Glomerular endothelial cell (primary cell): ENCODE measurements at regions not wholly inside any gene's neighbourhood (a gene's known extent, or its start where the extent isn't known, plus 50 kb on each side); places are given as distances from the start of the nearest gene placed in this dataset.
"Not testable (repeated sequence)": the region's sequence is repeated elsewhere in the genome, so short reads cannot be mapped to it uniquely, and the experiment has no call there.

Experiments used
- DNase-seq: peaks from one replicate; pipeline ENCODE4 v3.0.0-alpha.2; 2011; ENCODE audit warnings: low read depth, low spot score; ENCODE audit errors: extremely low read depth

DNA sequence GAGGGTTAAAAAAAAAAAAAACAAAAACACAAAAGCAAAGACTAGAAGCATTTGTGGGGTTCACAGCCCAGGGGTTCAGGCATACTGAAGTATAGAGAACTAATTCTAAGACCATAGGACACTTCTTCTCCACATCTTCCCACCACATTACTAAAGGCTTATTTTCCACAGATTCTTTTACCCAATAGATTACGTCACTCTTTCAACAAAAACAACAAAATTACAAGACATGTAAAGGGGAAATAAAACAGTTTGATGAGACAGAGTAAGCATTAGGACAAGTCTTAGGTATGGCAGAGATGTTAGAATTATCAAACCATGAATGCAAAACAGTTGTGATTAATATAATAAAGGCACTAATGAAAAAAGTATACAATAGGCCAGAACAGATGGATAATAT is 2013.7 kb downstream of the MRPL39 start:
- no peak for DNase-seq

DNA sequence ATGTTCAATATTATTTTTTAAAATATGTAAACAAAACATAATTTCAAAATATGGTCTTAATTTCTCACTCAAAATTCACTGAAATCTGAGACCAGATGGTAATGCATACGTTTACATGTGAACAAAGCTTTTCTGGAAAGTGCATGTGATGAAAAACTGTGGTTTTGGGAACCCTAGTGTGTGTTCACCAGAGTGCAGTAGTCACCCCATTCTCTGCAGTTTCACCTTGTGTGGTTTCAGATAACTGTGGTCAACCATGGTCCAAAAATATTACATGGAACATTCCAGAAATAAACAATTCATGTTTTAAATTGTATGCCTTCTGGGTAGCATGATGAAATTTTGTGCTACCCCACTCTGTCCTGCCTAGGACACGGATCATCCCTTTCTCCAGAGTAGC is 2021.9 kb downstream of the MRPL39 start:
- DNase-seq: no peak

DNA sequence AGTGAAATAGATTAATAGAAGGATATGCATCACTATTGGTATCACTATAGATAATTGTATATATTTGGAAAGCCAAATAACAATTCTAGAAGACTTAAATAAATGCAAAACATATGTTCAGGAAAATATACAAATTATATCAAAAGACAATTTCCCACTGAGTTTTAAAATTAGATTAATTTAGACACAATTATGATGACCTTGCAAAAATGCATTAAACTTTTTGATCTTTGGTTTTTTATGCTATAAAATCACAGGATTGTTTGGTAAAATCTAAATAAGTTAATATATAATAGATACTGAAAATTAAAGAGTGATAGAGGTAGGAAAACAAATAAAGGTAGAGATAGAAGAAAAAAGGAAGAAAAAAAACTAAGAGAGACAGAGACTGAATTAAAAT is 2027.7 kb downstream of the MRPL39 start:
- DNase-seq: no peak

DNA sequence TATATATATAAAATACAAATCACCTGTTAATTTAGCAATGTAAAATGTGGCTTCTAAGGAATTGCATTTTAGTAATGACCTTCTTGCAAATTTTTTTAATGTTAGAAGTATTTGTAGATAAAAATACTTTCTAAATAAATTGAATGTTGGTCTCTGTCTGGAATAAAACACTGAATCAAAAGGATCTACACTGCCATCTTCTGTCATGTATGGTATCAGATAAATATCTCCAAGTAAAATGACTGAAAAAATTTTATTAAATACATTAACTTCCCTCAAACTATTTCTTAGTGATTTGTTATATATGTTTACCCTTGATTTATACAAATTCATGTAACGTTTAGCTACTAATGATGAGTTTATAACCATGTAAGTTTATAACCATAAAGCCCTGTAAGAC is 2029.3 kb downstream of the MRPL39 start:
- no peak for DNase-seq

DNA sequence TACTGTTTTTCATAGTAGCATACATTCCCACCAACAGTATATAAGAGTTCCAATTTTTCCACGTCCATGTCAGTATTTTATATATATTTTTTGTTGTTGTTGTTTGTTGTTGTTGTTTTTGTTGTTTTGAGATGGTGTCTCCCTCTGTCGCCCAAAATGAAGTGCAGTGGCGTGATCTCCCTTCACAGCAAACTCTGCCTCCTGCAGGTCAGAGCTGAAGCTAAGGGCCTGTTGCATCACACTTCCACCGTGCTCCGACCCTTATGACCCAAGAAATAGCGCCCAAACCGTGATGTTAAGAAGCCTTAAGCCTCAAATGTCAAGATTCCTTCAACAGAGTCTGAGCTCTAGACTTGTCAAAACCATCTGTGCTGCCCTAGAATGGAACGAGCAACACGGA is 2032.3 kb downstream of the MRPL39 start:
- no peak for DNase-seq

DNA sequence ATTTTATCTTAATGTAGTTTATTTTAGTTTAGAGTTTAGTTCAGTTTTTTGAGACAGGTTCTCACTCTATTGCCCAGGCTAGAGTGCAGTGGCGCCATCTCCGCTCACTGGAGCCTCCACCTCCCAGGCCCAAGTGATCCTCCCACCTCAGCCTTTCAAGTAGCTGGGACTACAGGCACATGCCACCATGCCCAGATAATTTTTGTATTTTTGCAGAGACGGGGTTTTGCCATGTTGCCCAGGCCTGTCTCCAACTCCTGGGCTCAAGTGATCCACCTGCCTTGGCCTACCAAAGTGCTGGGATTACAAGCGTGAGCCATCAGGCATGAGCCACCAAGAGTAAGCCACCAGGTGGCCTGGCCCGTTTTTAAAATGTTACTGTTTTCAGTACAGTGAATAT is 2058.4 kb downstream of the MRPL39 start:
- not testable (repeated sequence) for DNase-seq

DNA sequence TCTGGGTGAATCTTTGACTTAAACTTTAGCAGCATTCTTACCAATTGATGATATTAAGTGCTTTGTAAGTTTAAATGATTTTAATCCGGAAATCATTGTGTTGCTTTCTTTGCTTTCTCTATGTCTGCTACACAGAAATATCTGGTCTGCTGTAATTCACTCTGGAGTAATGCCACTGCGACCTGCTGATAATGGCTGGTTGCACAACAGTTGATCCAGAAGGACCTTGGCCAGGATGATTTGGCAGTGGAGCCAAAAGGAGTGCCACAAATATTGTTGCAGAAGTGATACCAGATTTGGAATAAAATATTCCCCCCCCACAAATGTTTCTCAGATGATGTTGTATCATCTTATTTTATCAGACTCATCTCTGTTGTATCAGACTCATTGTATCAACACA is 2063.9 kb downstream of the MRPL39 start:
- DNase-seq: no peak

DNA sequence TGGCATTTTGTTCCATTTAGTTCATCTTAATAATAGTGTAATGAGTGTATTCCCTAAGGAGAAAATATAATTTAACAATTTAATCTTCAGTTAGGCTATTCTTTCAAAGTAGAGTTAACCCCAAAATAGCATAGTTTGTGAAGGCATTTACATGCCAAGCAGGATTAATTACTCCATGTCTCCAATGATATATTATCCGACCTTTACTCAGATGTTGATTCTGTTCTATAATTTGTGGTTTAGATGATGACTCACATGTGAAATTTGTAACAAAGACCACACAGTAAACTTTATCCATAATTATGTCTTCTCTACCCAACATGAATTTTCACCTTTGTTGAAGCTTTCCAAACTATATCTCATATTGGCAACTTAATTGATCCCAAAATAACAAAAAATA is 2065.2 kb downstream of the MRPL39 start:
- DNase-seq: no peak

DNA sequence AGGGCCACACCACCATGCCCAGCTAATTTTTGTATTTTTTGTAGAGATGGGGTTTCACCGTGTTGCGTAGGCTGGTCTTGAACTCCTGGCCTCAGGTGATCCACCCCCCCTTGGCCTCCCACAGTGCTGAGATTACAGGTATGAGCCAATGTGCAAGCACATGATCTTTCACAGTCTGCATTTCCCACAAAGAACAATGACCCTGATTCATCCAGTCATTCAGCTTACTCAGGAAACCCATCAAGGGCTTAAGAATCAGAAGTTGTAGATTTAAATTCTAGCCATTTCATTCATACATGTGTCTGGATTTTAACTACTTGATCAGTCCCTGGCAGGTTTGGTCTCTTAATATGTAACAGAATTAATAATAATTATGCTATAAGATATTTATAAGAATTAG is 2065.7 kb downstream of the MRPL39 start:
- no peak for DNase-seq

DNA sequence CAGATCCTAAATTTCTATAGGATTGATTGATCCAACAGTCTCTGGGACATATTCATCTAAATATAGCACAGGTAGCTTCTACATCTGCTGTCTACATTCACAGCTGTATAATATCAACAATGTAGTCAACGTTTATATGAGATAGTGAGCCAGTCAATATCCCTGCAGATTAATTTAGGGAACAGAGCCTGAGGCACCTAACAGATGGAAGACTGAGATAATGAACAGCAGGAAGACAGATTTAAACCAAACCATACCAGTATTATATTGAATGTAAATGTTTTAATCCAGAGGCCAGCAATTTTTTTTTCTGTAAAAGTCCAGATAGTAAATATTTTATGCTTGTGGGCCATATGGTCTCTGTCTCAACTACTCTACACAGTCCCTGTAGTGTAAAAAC is 2072.4 kb downstream of the MRPL39 start:
- no peak for DNase-seq

DNA sequence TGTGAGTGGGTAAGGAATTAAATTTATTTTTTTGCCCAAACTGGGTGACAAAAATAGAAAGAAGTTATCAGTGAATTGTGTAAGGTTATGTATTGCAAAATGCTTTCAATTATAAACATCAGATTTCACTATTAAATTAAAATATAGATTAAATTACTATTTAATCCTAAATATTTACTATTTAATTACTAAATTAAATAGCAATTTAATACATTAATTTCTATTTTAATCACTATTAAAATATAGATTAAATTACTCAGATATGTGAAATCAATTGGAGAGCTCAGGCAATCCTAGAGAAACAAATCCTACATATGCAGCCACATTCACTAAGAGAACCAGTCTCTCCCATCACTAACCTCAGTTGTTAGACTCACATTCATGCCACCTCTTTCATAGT is 2075.8 kb downstream of the MRPL39 start:
- DNase-seq: no peak

DNA sequence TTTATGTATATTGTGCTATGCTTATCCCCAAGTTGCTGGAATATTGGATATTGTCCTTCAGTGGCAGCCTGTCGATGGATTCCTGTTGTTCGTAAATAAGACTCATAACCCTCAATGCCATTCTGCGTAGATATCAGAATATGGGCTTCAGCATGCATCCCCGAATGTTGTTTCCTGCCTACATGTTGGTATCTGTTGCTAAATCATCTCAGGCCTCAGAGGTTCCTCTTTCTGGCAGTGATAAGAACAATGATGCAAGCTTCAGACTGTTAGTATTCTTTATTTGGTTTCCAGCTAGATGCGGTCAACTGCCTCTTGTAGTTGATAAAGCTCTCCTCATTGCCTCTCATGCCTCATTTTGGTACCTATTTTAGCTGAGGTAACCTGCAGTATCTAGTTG is 2082.6 kb downstream of the MRPL39 start:
- no peak for DNase-seq

DNA sequence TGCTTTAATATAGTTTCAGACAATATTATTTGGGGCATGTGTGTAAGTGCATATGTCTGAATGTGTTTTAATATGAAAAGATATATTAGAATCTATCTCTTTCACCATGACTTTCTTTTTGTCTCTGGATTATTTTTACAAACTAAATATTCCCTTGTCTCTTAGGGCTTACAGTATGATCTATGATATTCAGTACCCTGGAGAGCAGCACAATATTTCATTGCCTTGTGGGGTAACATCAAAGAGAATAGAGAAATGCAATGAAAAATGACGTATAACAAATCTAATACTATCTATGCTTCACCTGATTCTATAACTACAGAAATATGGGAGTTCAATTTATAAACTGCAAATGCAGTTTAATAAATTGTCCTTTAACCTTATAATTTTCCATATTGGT is 2084.5 kb downstream of the MRPL39 start:
- DNase-seq: no peak

DNA sequence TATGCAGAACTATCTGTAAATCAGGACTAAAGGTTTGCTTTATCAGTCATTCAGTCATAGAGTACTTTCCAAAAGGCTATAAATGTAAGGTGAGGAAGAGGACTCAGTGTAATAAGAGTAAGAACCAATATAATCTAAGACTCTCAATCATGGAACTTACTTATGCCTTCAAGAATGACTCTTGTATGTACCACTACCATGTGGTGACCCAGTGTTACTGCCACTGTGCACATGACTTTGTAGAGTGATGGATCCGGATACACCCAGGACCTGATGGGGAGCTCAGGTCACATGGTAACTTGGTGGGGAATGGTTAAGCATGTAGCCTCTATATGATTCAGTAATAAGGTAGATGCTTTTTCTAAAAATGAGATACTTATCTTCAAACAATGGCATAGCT is 2099.8 kb downstream of the MRPL39 start:
- no peak for DNase-seq

DNA sequence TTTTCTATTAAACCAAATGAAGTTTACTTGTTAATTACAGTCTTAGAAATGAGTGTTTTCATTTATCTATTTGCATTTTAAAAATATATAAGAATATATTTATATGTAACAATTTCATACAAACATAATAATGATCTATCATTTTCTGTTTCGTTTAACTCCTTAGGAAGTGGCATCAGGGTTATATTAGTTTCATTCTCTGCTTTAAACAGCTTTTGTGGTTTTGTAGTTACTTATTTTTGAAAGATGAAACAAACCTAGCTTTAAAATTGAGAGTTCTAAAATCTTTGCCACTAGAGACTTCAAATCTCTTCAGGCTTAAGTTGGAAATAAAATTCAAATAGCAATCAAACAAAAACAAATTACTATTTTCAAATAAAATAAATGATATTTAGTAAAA is 2110.6 kb downstream of the MRPL39 start:
- DNase-seq: no peak

DNA sequence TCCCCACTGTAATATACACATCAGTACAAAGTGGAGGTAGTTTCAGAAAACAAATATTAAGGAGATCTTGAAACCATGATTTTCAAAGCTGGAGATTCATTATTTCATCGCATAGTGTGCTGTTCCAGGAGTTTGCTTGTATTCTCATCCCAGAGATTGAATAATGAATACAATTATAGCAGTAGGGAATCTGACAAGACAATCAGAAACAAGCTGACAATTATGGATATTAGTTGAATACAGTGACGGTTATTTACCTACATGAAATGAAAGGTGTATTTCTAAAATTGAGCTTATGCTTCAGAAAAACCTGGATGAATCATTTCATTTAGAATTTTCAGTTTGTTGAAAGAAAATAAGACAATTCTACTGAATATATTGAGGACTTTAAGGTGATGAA is 2119.0 kb downstream of the MRPL39 start:
- no peak for DNase-seq

DNA sequence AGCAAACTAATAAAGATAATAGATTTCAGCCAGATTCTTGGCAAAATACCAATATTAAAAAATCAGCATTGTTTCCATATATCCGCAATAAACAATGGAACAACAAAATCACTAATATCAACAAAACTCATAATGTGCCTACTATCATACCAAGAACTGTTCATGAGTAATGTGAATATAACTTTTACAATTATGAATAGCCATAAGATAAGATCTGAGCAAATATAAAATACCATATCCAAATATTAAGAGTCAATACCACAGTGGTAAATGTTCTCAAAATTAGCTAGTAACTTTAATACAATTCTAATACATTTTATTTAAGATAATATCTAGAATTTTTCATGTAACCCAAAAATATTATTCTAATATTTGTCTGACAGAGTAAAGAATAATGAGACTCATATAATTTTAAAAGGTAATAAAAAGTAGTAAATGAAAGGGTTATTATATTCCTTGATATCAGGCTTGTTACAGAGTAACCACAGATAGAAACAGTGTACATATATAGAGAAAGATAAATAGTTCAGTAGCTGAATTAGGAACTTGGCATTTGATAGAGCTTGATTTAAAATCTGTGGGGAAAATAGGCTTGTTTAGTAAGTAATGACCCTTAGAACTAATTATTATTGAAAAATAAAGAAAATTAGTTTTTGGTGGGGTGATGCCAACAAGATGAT is 2126.6 kb downstream of the MRPL39 start:
- DNase-seq: no peak

DNA sequence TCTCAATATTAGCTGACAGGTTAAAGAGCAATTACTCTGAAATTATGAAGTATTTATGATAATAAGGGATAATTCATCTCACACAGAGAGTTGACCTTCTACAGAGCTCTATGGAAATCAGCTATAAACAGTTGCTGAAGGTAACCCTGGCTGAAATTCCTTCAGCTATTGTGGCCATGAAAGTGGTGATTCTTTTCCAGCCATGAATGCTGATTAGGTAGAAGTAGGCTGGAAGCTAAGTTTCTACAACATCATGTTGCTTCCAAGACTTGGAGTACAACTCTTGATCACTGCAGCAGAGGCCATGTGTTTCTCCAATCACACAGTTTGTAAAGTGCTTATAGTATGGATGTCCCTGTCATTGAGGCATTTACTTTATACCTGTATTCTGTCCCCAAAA is 2128.9 kb downstream of the MRPL39 start:
- no peak for DNase-seq

DNA sequence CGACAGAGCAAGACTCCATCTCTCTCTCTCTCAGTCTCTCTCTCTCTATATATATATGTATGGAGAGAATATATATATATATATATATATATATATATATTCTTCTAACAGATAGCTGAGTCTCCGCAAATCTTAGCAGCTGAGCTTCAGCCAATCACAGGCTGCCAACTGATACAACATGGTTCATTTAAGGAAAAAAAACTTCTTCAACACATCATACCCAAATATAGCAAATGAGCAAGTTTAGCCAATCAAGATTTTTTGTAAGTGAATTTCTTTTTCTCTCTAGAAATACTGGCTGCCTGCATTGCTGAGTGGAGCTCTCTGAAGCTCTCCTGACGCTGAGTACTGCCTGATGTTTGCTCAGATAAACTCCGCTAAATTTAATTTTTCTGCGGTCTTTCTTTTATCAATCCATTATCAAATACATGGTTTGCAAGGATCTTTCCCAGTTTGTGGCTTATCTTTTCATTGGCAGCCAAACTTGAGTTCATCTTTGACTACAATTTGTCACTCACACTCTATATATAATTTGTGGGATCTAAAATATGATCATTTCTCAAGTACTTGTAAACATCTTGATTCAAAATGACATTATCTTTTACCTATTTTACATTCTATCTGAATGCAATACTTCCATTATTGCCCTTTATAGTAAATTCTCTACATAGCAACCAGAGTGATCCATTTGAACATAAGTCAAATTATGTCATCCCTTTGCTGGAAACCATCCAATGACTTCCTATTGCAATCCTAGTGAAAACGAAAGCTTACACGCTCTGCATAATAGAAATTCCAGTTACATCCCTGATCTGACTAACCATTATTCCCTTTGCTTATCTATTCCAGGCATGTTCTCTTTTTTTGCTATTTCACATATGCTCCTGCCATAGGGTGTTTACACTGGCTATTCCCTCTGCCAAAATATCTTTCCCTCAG is 2131.7 kb downstream of the MRPL39 start:
- no peak for DNase-seq

DNA sequence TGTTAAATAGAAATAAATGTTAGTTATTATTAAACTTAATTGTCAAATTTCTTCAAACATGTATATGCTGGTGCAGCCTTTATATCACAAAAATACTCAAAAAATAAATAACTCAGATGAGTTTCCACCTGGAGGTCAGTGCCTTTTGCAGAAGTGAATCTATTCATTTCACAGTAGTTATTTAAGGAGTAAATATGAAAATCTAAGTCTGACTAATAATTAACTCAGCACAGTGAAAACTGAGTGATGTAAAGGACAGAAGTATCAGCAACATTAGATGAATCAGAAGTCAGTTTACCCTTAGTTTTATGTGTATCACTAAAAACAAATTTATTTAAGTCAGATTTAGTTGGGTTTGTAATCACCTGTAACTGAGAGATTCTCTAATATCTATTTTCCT is 2135.4 kb downstream of the MRPL39 start:
- no peak for DNase-seq

DNA sequence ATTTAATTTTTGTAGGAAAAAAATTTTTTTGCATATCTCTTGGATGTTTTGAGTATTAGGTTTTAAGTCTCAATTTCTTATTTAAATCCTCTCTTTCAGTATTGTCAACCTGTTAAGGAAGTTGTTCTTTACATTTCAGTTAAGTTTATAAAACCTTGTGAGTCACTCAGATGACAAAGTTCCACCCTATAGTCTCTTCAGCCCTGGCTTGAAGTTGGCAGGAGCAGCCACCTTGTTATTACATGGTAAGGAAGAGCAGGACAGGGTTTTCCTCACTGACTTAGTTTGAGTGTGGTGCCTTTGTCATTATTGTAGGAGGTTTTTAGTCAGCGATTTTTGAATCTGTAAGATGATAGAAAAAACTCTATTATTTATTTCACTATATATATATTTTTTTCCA is 2143.9 kb downstream of the MRPL39 start:
- no peak for DNase-seq

DNA sequence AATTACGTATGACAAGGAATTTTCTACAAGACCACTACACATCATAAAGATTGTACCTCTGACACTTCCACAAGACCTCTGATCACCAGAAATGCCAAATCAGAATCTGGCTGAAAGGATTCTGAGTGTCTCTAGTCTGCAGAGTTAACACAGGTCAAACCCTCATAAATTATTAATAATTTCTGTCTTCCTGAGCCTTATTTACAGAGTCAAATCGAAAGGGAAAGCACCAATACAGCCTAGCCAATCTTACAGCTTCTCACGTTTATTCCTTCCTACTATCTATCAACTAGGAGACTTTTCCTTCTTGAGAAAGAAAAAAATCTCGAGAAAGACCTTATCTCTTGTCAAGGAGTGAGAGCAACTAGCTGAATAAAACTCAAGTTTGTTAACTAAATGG is 2151.6 kb downstream of the MRPL39 start:
- no peak for DNase-seq
